PC-3 (cell line): ENCODE measurements at regions not wholly inside any gene's neighbourhood (a gene's known extent, or its start where the extent isn't known, plus 50 kb on each side); places are given as distances from the start of the nearest gene placed in this dataset.

Experiments used
- CTCF ChIP-seq: fragments of 300-600 bp; sonication (generic); conservative IDR thresholded peaks from 2 replicates; pipeline ENCODE4 v1.5.1; 2017; ENCODE audit warnings: antibody characterized with exemption, low read depth, mild to moderate bottlenecking, low read length
- EZH2 ChIP-seq: fragments of 300-600 bp; sonication (generic); IDR thresholded peaks from one replicate; pipeline ENCODE4 v1.6.1; 2017; ENCODE audit warnings: antibody characterized with exemption, mild to moderate bottlenecking, low read length; ENCODE audit not compliant: unreplicated experiment
- EZH2phosphoT487 ChIP-seq: fragments of 300-600 bp; sonication (generic); IDR thresholded peaks from 2 replicates; pipeline ENCODE4 v1.6.1; 2018; ENCODE audit warnings: mild to moderate bottlenecking, antibody characterized with exemption, low read length, borderline replicate concordance

- no peak for TF ChIP-seq EZH2
- no peak for TF ChIP-seq CTCF
- TF ChIP-seq EZH2phosphoT487 = no peak
Measured at GRCh38 chr5:84642795-84643194, 258.1 kb upstream of the EDIL3 start.
